GM18520 (cell line): ENCODE measurements at regions not wholly inside any gene's neighbourhood (a gene's known extent, or its start where the extent isn't known, plus 50 kb on each side); places are given as distances from the start of the nearest gene placed in this dataset.
"Not testable (repeated sequence)": the region's sequence is repeated elsewhere in the genome, so short reads cannot be mapped to it uniquely, and the experiment has no call there.

ENCODE experiments used
- ATAC-seq: cut with Tn5 transposase; IDR thresholded peaks from one replicate; pipeline ENCODE4 v1.9.1; 2021; ENCODE audit not compliant: unreplicated experiment

DNA sequence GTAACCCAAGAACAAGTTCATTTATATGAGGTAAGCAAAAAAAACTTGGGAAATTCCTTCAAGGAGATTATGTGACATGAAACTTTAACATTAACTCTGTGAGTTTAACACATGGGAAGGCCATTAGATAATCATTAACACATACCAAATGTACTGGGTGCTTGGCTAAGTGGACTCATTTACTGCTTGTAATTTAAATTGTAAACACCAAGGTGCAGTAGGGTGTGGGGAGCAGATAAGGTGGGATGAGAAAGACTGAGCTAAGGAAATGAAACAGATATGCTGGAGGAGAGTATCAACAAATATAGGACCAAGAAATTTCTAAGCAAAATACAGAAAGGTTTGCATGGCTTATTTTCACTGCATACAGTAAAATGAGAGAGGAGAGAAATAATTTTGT, 2384.8 kb upstream of the ACO1 start:
- ATAC-seq = no peak

- ATAC-seq = no peak
Observed at GRCh38 chr9:30010691-30011090, 2373.8 kb upstream of the ACO1 start.

DNA sequence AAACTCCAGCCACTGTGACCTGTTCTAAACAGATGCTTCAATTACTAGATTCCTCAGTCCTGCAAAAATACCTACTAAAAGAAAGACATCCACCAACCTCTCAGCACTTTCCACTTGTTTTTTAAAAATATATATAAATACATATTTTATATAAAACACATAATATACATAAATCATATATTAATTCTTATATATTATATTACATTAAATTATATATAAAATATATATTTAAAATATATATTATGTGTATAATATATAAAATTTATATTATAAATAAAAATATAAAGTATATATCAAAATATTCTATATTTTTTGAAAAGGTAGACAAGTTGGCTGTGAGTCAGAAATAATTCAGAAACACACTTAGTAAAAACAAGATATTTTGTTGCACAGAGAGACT, 2371.8 kb upstream of the ACO1 start:
- ATAC-seq = no peak

- ATAC-seq = no peak
Observed at GRCh38 chr9:30015073-30015472, 2369.4 kb upstream of the ACO1 start.

DNA sequence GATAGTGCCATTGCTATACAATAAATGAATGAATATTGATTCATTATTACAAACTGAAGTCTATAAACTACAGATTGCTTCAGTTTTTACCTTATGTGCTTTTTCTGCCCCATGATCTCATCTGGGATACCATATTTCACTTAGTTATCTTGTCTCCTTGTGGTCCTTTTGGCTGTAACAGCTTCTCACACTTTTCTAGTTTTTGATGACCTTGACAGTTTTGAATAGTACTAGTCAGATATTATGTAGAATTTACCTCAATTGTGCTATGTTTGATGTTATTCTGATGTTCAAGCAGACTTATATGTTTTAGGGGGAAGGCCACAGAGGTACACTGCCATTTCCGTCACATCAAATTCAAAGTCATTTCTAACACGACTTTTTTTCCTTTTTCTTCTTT, 2364.3 kb upstream of the ACO1 start:
- no peak for ATAC-seq

DNA sequence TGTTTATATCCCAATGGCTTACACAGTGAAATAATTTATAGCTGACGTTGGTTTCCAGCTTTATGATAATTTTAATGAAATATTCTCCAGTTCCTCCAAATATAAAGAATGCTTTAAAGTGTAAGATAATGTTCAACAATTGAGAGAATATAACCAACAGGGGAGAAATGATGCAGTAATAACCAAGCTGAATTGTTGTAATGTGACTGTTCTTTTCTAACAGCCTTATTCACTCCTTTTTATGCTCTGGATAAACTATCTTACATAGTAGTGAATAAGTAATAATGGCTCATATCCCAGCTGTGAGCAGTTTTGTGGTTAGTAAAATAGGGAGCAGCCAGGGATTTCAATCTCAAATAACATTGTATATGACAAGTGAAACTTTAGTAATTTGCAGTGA, 2348.7 kb upstream of the ACO1 start:
- no peak for ATAC-seq

- ATAC-seq = no peak
Observed at GRCh38 chr9:30036558-30036957, 2347.9 kb upstream of the ACO1 start.

DNA sequence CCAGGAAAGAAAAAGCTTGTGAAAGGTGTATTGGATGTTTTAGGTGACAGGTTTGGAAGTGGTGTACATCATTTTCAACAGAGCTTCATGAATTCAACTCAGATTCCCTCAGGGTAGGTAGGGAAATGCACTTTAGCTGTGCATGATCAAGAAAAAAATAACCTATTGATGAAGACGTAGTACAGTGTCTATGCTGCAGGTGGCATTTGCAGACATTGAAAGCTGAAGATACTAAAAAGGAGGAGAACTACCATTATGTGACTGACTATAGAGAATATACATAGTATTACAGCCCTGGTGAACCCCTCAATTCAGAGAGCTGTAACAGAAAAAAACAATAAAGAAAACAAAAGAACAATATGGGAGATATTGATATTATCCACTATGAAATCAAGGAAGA, 2344.7 kb upstream of the ACO1 start:
- ATAC-seq = no peak

DNA sequence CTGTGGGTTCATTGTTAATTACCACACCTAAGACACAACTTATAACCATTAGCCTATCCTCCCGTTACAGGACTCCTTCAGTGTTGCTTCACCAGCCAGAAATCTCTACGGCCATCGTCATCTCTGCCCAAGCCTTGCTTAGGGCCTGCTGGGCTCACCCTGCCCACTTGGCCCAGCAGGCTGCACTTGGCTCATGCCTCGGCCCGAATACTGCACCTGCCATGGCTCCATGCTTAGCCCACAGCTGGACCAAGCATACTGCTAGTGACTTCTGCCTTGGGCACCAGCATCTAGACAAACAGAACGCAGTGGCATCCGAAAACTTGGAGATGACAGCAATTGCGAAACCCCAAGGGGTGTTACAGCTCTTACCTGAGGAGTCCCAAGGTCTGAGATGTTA, 2336.0 kb upstream of the ACO1 start:
- no peak for ATAC-seq

GRCh38 chr9:30058463-30058862, 2326.0 kb upstream of the ACO1 start:
- no peak for ATAC-seq

DNA sequence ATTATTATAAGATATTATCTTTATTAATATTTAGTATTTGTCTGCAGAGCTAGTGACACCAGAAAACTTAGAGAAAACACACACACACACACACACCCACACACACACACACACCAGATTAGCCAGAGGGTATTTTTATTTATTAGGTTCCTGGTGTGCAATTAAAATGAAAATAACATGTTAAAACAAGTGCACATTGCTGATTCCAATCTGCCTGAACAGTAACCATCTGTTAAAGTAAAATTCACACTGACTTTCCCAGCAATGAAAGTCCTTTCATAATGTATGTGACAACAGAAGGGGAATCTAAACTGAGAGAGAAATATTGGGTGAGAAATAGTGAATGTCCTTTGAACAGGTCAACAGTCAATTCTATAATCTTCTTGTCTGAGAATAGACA, 2323.5 kb upstream of the ACO1 start:
- no peak for ATAC-seq

DNA sequence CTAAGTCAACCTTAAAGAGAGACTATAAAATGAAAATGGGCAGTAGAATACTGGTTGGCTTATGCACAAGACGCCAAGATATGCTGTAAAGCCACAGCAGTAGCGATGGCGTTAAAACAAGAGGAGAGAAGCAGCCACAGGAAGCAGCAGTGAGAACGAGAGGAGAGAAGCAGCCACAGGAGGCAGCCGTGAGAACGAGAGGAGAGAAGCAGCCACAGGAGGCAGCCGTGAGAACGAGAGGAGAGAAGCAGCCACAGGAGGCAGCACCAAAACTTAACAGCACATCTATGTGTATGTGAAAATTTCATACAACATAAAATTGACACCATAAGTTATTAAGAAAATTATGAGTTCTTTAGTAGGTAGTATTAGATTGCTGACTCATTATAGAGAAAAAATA, 2318.6 kb upstream of the ACO1 start:
- ATAC-seq = no peak

DNA sequence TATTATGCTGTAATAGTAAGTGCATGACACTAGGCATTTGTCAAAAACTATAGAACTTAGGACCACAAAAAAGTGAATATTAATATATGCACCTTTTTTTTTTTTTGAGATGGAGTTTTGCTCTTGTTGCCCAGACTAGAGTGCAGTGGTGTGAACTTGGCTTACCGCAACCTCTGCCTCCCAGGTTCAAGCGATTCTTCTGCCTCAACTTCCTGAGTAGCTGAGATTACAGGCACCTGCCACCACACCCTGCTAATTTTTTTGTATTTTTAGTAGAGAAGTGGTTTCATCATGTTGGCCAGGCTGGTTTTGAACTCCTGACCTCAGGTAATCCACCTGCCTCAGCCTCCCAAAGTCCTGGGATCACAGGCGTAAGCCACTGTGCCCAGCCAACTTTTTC, 2315.2 kb upstream of the ACO1 start:
- not testable (repeated sequence) for ATAC-seq

DNA sequence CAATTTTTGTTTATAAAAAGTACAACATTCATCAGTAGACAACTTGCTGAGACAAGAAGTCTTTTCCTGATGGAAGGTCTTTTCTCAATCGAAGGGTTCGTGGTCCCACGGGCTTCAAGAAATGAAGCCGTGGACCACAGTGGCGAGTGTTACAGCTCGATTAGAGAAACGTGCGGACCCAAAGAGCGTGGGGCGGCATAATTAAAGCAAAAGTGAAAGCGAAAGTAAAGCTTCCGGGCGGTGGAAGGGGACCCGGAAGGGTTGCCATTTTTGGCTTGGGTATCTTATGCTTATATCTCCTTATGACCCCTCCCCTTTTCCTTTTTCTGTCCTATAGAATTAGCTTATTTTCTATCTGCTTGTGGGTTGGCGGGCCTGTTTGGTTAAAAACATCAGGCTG, 2309.4 kb upstream of the ACO1 start:
- ATAC-seq = no peak

- peak; percentile 92 for ATAC-seq
Observed at GRCh38 chr9:30075451-30076199, 2308.8 kb upstream of the ACO1 start.

GRCh38 chr9:30078195-30078594, 2306.2 kb upstream of the ACO1 start:
- ATAC-seq = peak; percentile 29

GRCh38 chr9:30089428-30089827, 2295.0 kb upstream of the ACO1 start:
- ATAC-seq = no peak

- no peak for ATAC-seq
Observed at GRCh38 chr9:30103647-30104394, 2280.6 kb upstream of the ACO1 start.

DNA sequence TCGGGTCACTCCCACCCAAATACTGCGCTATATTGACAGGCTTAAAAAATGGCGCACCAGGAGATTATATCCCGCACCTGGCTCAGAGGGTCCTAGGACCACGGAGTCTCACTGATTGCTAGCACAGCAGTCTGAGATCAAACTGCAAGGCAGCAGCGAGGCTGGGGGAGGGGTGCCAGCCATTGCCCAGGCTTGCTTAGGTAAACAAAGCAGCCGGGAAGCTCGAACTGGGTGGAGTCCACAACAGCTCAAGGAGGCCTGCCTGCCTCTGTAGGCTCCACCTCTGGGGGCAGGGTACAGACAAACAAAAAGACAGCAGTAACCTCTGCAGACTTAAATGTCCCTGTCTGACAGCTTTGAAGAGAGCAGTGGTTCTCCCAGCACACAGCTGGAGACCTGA, 2277.3 kb upstream of the ACO1 start:
- ATAC-seq = not testable (repeated sequence)

- ATAC-seq = no peak
Observed at GRCh38 chr9:30116673-30117217, 2267.7 kb upstream of the ACO1 start.

GRCh38 chr9:30120666-30121065, 2263.8 kb upstream of the ACO1 start:
- no peak for ATAC-seq

DNA sequence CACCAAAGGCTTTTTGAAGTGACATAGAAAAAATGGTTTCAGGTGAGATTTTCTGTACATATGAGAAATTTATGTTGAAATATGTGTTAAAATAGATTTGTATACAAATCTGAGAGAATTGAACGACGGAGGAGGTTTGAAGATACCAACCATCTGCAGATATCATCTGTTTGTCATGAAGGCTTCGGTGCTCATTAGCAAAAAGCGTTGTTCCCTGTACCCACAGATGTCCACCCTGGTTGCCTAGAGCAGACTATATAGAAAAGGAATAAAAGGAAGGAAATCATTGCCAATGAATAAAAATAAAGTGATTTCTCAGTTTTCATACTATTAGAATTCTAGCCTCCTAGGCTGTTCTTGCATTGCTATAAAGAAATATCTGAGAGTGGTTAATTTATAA, 2262.8 kb upstream of the ACO1 start:
- ATAC-seq = no peak
